SH-SY5Y (cell line): ENCODE measurements at regions not wholly inside any gene's neighbourhood (a gene's known extent, or its start where the extent isn't known, plus 50 kb on each side); places are given as distances from the start of the nearest gene placed in this dataset.

Source experiments
- GATA2 ChIP-seq: IDR thresholded peaks from 2 replicates; pipeline ENCODE4 v1.6.1; 2011; ENCODE audit warnings: mild to moderate bottlenecking, low read depth, low read length
- GATA3 ChIP-seq: IDR thresholded peaks from 2 replicates; pipeline ENCODE4 v1.6.1; 2011; ENCODE audit warnings: low read depth, mild to moderate bottlenecking, low read length, moderate library complexity

DNA sequence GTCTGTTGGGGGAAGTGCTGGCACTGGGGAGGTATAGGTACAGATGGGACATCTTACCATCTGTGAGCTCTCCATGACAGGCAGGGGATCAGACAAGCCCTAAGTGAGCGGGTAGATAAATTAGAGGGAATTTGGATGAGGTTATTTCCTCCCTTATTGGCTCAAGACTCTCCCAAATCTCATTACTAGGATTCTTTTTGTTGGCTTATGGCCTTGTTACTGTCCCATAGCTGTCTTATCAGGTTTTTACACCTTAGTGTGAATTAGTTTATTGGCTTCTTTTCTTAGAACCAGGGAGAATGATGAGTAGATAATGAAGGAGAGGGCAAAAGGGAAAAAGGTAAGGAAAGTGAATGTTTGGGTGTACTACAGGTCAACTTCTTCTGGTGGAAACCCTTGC is 191.1 kb upstream of the PRICKLE1 start:
- no peak for TF ChIP-seq GATA2
- TF ChIP-seq GATA3, result no peak
